B cell (primary cell): ENCODE measurements at regions not wholly inside any gene's neighbourhood (a gene's known extent, or its start where the extent isn't known, plus 50 kb on each side); places are given as distances from the start of the nearest gene placed in this dataset.
"Not testable (repeated sequence)": the region's sequence is repeated elsewhere in the genome, so short reads cannot be mapped to it uniquely, and the experiment has no call there.

Experiments
- ATAC-seq: fragments of 200-7000 bp; cut with Tn5 transposase; one replicate; pipeline ENCODE4 v1.10.0; 2021; ENCODE audit warnings: low read depth, mild to moderate bottlenecking, moderate number of reproducible peaks, moderate library complexity
- CTCF ChIA-PET: fragments of 350-600 bp; sonication (Branson Sonifier 250); formaldehyde crosslinking; loops from one replicate; lab custom pipeline; 2021; ENCODE audit warnings: antibody characterized with exemption, inconsistent platforms; lab: Charles Lee
- POLR2A ChIA-PET: fragments of 350-600 bp; sonication (Branson Sonifier 250); formaldehyde crosslinking; loops from one replicate; lab custom pipeline; 2021; ENCODE audit warnings: antibody characterized with exemption; lab: Charles Lee
- DNase-seq: peaks from one replicate; pipeline ENCODE4 v3.0.0; 2013
- H2AFZ ChIP-seq: 2 replicates; pipeline ENCODE4 v1.6.1; 2012; ENCODE audit warnings: mild to moderate bottlenecking, low read depth, low read length; ENCODE audit not compliant: insufficient read depth, poor library complexity, severe bottlenecking
- H3K27ac ChIP-seq, 2 donors: 1 replicate in 1 of 2; 2 replicates in 1 of 2; pipeline ENCODE4 v1.5.1; 2012 to 2013; ENCODE audit warnings: low read length in 2 of 2, mild to moderate bottlenecking in 2 of 2, moderate library complexity in 1 of 2
- H3K27me3 ChIP-seq, 4 experiments: fragments of 200-600 bp in 1 of 4; sonication (generic) in 1 of 4; replicated peaks in 1 of 4; 1 replicate in 2 of 4; 2 replicates in 2 of 4; pipeline versions ENCODE4 v1.6.1 to v1.7.0; 2013 to 2016; ENCODE audit warnings: low read length in 3 of 4, mild to moderate bottlenecking in 2 of 4, mixed read lengths in 1 of 4, moderate library complexity in 1 of 4; ENCODE audit not compliant: insufficient read depth in 4 of 4, control insufficient read depth in 3 of 4; ENCODE audit errors: control extremely low read depth in 1 of 4
- H3K36me3 ChIP-seq, 2 experiments: replicated peaks in 1 of 2; 1 replicate in 1 of 2; 2 replicates in 1 of 2; pipeline versions ENCODE4 v1.6.1 to v1.7.1; 2013; ENCODE audit warnings: low read length in 1 of 2; ENCODE audit not compliant: insufficient read depth in 2 of 2, control insufficient read depth in 1 of 2; ENCODE audit errors: control extremely low read depth in 1 of 2, extremely low read depth in 1 of 2
- H3K4me1 ChIP-seq, 2 donors: fragments of 200-600 bp in 1 of 2; sonication (generic) in 1 of 2; 1 replicate in 1 of 2; 2 replicates in 1 of 2; pipeline versions ENCODE4 v1.5.1 to v1.6.1; 2013 to 2017; ENCODE audit warnings: low read length in 2 of 2; ENCODE audit not compliant: control insufficient read depth in 2 of 2, insufficient read depth in 2 of 2
- H3K4me2 ChIP-seq: replicated peaks from 2 replicates; pipeline ENCODE3; 2012; ENCODE audit warnings: mild to moderate bottlenecking, low read depth, low read length; ENCODE audit not compliant: poor library complexity, severe bottlenecking
- H3K4me3 ChIP-seq, 5 experiments: fragments of 200-600 bp in 1 of 5; sonication (generic) in 1 of 5; 1 replicate in 3 of 5; 2 replicates in 2 of 5; pipeline versions ENCODE4 v1.5.1 to v1.7.0; 2011 to 2016; ENCODE audit warnings: low read length in 4 of 5, mild to moderate bottlenecking in 4 of 5, low read depth in 2 of 5, control low read depth in 1 of 5, moderate library complexity in 1 of 5; ENCODE audit not compliant: insufficient read depth in 1 of 5; ENCODE audit errors: control extremely low read depth in 1 of 5, extremely low read depth in 1 of 5
- H3K79me2 ChIP-seq: fragments of 200-600 bp; sonication (generic); one replicate; pipeline ENCODE4 v1.6.0; 2016; ENCODE audit warnings: low read length; ENCODE audit not compliant: control insufficient read depth, insufficient read depth
- H3K9ac ChIP-seq: fragments of 200-600 bp; sonication (generic); 2 replicates; pipeline ENCODE4 v1.6.1; 2017; ENCODE audit warnings: mild to moderate bottlenecking, low read length, moderate library complexity
- H3K9me3 ChIP-seq, 3 donors: one replicate each; pipeline versions ENCODE4 v1.6.1 to v1.7.1; 2013; ENCODE audit warnings: low read length in 2 of 3; ENCODE audit not compliant: control insufficient read depth in 2 of 3, insufficient read depth in 1 of 3; ENCODE audit errors: control extremely low read depth in 1 of 3
- H4K20me1 ChIP-seq: 2 replicates; pipeline ENCODE4 v1.6.0; 2012; ENCODE audit warnings: mild to moderate bottlenecking, low read length; ENCODE audit not compliant: insufficient read depth, control insufficient read depth, poor library complexity, severe bottlenecking
- H3K27ac Mint-ChIP-seq: one replicate; pipeline ENCODE4 v1.8.0; 2021; ENCODE audit warnings: mixed read lengths
- H3K27me3 Mint-ChIP-seq: one replicate; pipeline ENCODE4 v1.8.0; 2021; ENCODE audit warnings: mixed read lengths
- H3K4me1 Mint-ChIP-seq: one replicate; pipeline ENCODE4 v1.8.0; 2021; ENCODE audit warnings: mixed read lengths
- H3K4me3 Mint-ChIP-seq: one replicate; pipeline ENCODE4 v1.8.0; 2021; ENCODE audit warnings: mixed read lengths
- H3K9me3 Mint-ChIP-seq: one replicate; pipeline ENCODE4 v1.8.0; 2022; ENCODE audit warnings: mixed read lengths; ENCODE audit not compliant: insufficient read depth
- EZH2 ChIP-seq: IDR thresholded peaks from 2 replicates; pipeline ENCODE4 v1.6.1; 2012; ENCODE audit warnings: borderline replicate concordance, low read depth, mild to moderate bottlenecking, moderate library complexity, low read length; ENCODE audit not compliant: insufficient read depth, poor library complexity, severe bottlenecking
- WGBS: methylation state at CpG from one replicate; pipeline ENCODE4 v1.1.5; 2013; ENCODE audit warnings: missing lambda C conversion rate; ENCODE audit not compliant: insufficient coverage; 5-methylcytosine and 5-hydroxymethylcytosine counted together
- intact Hi-C: fragments of 100-400 bp; cut with micrococcal nuclease; formaldehyde crosslinking; loops from one replicate; pipeline ENCODE4 v1.10.0; 2022
- TF ChIP-seq, protein P1 (sequence below): fragments of 200-600 bp; IDR thresholded peaks from one replicate; pipeline ENCODE4 v1.8.0; 2022; ENCODE audit warnings: antibody characterized with exemption, mild to moderate bottlenecking

DNA sequence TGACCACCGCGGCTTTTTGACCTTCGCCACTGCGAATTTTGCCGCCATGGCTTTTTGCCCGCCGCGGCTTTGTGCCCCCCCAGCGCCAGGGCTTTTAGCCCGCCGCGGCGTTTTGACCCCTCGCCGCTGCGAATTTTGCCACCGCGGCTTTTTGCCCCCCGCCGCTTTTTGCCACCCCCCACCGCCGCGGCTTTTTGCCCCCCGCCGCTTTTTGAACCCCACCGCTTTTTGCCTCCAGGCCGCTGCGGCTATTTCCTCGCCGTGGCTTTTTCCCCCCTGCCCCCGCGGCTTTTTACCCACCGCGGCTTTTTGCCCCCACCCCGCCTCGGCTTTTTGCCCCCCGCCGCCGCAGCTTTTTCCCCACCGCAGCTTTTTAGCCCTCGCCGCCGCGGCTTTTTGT is 134.8 kb upstream of the TP53TG3C start:
- DNase-seq (no peak), ATAC-seq (no peak)
- Histone ChIP-seq H3K36me3 (no peaks in the 10 kb centered on the region), H3K27ac (no peak overlapping the region), H2AFZ (no peak overlapping the region), H4K20me1 (no peaks in the 10 kb centered on the region), H3K79me2 (no peaks in the 10 kb centered on the region), H3K9me3 (peaks cover 0 to 5% (median 0%) of the 10 kb centered on the region in 3 donors), H3K9ac (no peak overlapping the region), H3K27me3 (no peaks in the 10 kb centered on the region), H3K4me3 (no peak overlapping the region), H3K4me1 (no peaks in the 10 kb centered on the region), H3K4me2 (no peak overlapping the region)
- Mint-ChIP-seq H3K4me1 (no peaks in the 10 kb centered on the region), H3K27me3 (no peaks in the 10 kb centered on the region), H3K9me3 (no peaks in the 10 kb centered on the region), H3K27ac (no peak overlapping the region), H3K4me3 (no peak overlapping the region)
- WGBS, result 34% methylated on average over 19 of the region's 44 CpGs
- TF ChIP-seq EZH2, result no peak
- TF ChIP-seq, protein P1, sequence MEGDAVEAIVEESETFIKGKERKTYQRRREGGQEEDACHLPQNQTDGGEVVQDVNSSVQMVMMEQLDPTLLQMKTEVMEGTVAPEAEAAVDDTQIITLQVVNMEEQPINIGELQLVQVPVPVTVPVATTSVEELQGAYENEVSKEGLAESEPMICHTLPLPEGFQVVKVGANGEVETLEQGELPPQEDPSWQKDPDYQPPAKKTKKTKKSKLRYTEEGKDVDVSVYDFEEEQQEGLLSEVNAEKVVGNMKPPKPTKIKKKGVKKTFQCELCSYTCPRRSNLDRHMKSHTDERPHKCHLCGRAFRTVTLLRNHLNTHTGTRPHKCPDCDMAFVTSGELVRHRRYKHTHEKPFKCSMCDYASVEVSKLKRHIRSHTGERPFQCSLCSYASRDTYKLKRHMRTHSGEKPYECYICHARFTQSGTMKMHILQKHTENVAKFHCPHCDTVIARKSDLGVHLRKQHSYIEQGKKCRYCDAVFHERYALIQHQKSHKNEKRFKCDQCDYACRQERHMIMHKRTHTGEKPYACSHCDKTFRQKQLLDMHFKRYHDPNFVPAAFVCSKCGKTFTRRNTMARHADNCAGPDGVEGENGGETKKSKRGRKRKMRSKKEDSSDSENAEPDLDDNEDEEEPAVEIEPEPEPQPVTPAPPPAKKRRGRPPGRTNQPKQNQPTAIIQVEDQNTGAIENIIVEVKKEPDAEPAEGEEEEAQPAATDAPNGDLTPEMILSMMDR, result no peak
- intact Hi-C loops, result no loop called here
- POLR2A ChIA-PET, result no interaction called here
- CTCF ChIA-PET, result no interaction called here

DNA sequence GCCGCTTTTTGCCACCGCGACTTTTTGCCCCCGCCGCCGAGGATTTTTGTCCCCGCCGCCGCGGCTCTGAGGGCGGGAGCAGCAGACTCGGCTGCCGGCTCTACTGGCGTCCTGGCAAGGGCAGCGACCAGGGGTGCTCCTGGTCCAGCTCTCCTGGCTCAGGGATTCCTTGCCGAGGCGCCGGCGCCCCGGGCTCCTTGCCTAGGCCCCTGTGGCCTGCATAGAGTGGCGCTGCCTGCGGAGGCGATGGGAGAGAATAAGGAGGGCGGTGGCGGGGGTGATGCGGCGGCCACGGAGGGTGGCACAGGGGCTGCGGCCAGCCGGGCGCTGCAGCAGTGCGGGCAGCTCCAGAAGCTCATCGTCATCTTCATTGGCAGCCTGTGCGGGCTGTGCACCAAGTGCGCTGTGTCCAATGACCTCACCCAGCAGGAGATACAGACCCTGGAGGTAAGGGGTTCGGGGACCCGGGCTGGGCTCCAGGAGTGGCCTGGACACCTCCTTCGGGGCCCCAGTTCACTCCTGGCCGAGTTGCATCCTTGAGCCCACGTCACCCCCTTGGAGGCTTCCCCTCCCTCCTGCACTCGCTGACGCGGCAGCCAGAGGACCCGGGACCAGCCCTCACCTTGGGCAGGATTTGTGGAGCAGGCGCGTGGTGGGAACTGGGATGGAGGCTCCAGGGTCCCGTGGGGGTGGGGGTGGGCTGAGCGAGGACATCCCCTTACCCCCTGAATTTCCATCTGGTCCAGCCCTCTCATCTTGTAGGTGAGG is 134.2 kb upstream of the TP53TG3C start:
- CTCF ChIA-PET, H3K79me2 ChIP-seq, H3K4me3 ChIP-seq, H3K4me1 ChIP-seq, H3K4me2 ChIP-seq, H3K27me3 ChIP-seq, H3K27ac ChIP-seq, ATAC-seq, H3K4me3 Mint-ChIP-seq, H3K9me3 Mint-ChIP-seq, H4K20me1 ChIP-seq, H3K9me3 ChIP-seq, H3K9ac ChIP-seq, POLR2A ChIA-PET, DNase-seq, H2AFZ ChIP-seq, intact Hi-C loops, H3K27ac Mint-ChIP-seq, H3K36me3 ChIP-seq, H3K27me3 Mint-ChIP-seq, H3K4me1 Mint-ChIP-seq: not testable (repeated sequence)
- no CpG with 5 or more reads among the region's 48 CpGs for WGBS

DNA sequence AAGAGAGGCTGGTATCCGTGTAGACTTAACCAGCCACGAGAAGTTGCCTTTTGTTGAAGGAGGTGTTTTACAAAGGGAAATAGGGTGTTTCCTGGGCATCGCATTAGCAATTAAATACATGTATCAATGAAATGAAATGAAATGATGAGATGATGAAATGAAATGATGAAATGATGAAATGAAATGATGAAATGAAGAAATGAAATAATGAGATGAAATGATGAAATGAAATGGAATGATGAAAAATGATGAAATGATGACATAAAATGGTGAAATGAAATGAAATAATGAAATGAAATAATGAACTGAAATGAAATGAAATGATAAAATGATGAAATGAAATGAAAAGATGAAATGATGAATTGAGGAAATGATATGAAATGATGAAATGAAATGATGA is 131.3 kb upstream of the TP53TG3C start:
- intact Hi-C loops, H3K79me2 ChIP-seq, H3K27ac Mint-ChIP-seq, H3K27me3 Mint-ChIP-seq, H2AFZ ChIP-seq, CTCF ChIA-PET, H3K27ac ChIP-seq, H3K9me3 ChIP-seq, DNase-seq, H3K36me3 ChIP-seq, H3K4me2 ChIP-seq, H3K9me3 Mint-ChIP-seq, H3K4me1 Mint-ChIP-seq, H3K4me1 ChIP-seq, ATAC-seq, H4K20me1 ChIP-seq, H3K27me3 ChIP-seq, H3K9ac ChIP-seq, H3K4me3 Mint-ChIP-seq, H3K4me3 ChIP-seq, POLR2A ChIA-PET: not testable (repeated sequence)
- WGBS, result 100% methylated on average over 1 of the region's 3 CpGs
